ENCODE measurements at regions not wholly inside any gene's neighbourhood (a gene's known extent, or its start where the extent isn't known, plus 50 kb on each side); places are given as distances from the start of the nearest gene placed in this dataset.

DNA sequence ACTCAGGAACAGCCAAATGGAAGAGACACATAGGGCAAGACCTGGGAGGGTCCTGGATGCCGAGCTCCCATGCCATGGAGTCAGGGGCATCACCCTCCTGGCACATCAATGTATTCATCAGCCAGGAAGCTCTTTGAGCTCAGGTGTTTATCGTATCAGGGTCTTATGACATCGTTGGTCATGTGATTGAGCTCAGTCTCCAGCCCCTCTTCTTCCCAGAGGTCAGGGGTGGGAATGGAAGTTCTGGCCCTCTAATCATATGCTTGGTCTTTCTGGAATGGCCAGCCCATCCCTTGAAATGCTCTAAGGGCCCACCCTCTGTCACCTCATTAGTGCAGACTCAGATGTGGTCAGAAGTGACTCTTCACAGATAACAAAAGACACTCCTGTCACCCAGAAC, 52.4 kb upstream of the TULP4 start:
- TF ChIP-seq, protein P1, sequence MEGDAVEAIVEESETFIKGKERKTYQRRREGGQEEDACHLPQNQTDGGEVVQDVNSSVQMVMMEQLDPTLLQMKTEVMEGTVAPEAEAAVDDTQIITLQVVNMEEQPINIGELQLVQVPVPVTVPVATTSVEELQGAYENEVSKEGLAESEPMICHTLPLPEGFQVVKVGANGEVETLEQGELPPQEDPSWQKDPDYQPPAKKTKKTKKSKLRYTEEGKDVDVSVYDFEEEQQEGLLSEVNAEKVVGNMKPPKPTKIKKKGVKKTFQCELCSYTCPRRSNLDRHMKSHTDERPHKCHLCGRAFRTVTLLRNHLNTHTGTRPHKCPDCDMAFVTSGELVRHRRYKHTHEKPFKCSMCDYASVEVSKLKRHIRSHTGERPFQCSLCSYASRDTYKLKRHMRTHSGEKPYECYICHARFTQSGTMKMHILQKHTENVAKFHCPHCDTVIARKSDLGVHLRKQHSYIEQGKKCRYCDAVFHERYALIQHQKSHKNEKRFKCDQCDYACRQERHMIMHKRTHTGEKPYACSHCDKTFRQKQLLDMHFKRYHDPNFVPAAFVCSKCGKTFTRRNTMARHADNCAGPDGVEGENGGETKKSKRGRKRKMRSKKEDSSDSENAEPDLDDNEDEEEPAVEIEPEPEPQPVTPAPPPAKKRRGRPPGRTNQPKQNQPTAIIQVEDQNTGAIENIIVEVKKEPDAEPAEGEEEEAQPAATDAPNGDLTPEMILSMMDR (IDR thresholded peaks at IDR 0.05), result no peak
- TF ChIP-seq EZH2 (IDR thresholded peaks at IDR 0.05; ENCODE audit: borderline replicate concordance, insufficient read depth, low read depth, low read length, poor library complexity, severe bottlenecking), result no peak

Measured in B cell (primary cell).